GM12865 (cell line): ENCODE measurements at regions not wholly inside any gene's neighbourhood (a gene's known extent, or its start where the extent isn't known, plus 50 kb on each side); places are given as distances from the start of the nearest gene placed in this dataset.

Source experiments
- DNase-seq: peaks from one replicate; pipeline ENCODE4 v3.0.0; 2010; ENCODE audit warnings: low read depth
- H3K4me3 ChIP-seq: 2 replicates; pipeline ENCODE4 v1.5.1; 2011; ENCODE audit warnings: mild to moderate bottlenecking, low read depth, low read length, control low read depth
- TF ChIP-seq, protein P1 (sequence below): IDR thresholded peaks from 2 replicates; pipeline ENCODE4 v1.5.1; 2011; ENCODE audit warnings: low read length, control low read depth, low read depth, inconsistent platforms; ENCODE audit not compliant: insufficient read depth; ENCODE audit errors: missing control alignments

DNA sequence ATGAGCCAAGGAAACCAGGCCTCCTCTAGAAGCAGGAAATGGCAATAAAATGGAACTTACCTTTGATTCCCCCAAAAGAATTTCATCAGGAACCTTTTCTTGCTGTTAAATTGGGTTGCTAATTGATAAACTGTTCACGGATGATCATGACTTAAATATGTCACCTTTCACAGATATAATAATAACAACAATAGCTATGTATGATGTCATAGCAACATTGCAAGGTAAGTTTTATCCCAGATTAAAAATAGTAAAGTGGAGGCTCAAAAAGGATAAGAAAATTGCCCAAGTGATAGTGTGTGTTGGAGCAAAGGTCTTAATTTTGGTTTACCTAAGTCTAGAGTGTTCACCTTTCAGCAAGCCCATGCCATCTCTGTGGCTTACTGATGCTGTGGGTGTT lies 357.6 kb upstream of the CELF2 start:
- TF ChIP-seq, protein P1, sequence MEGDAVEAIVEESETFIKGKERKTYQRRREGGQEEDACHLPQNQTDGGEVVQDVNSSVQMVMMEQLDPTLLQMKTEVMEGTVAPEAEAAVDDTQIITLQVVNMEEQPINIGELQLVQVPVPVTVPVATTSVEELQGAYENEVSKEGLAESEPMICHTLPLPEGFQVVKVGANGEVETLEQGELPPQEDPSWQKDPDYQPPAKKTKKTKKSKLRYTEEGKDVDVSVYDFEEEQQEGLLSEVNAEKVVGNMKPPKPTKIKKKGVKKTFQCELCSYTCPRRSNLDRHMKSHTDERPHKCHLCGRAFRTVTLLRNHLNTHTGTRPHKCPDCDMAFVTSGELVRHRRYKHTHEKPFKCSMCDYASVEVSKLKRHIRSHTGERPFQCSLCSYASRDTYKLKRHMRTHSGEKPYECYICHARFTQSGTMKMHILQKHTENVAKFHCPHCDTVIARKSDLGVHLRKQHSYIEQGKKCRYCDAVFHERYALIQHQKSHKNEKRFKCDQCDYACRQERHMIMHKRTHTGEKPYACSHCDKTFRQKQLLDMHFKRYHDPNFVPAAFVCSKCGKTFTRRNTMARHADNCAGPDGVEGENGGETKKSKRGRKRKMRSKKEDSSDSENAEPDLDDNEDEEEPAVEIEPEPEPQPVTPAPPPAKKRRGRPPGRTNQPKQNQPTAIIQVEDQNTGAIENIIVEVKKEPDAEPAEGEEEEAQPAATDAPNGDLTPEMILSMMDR, result no peak

DNA sequence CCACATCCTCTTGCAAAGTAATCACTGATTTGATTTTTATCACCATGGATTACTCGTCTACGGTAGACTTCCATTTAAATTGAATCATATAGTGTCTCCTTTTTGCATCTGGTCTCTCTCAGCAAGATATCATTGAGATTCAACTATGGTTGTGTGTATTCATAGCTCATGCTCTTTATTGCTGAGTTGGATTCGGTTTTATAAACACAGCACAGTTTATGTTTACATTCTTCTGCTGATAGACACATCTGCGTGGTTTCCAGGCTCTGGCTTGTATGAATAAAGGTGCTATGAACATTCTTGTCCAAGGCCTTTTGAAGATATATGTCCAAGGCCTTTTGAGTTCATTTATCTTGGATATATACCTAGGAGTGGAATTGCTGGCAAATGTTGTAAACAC lies 356.5 kb upstream of the CELF2 start:
- no peak for DNase-seq
- H3K4me3 ChIP-seq, result no peak overlapping the region
- TF ChIP-seq, protein P1, result no peak

More for the DNA sequence above, 357.6 kb upstream of the CELF2 start:
- no peak overlapping the region for H3K4me3 ChIP-seq
- DNase-seq, result no peak

DNA sequence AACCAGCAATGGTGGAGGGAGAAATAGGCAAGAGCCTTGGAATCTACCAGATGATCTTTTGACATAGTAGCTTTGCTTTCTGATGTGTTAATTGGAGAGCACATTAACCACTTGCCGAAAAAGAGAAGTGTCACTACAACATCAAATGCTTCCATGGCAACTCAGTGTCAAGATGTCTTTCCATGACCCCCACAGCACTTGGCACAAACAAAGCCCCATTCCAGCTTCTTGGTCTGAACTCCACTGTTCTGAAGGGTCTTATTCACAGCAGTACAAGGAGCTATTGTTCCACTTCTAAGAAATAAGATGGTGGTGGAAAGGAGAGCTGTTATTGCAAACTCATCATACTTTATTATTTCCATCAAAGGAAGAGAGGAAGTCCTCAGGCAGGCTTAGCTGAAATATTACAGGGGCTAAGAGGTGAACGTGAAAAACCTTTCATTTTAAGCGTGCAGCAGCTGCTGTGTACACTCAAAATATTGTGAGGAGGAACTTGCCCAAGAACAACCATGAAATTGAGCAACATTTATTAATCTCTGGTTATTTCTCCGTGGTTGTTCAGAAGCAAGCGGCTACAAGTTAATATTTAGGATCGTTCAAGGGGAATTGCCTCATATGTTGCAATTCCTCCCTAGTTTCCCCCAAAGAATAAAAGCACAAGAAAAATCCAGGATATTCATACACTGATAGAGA lies 354.8 kb upstream of the CELF2 start:
- DNase-seq, result no peak
- no peak overlapping the region for H3K4me3 ChIP-seq
- TF ChIP-seq, protein P1, result no peak

DNA sequence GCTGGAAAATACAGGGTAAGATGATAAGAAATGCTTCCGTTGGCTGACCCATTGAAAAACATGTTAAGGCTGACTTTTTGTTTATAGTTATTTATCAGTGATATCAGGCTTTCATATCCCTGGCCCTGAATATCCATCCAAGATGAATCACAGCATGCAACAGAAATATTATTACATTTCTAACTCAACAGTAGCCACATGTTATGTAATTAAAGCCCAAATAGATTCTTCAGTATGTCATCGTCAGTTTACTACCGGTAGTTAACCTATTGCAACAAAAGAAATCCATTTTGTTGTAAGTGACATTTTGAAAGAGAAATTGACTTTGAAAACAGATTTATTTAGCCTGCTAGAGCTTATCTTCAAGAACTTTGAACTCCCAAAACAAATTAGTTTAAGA lies 354.1 kb upstream of the CELF2 start:
- no peak for DNase-seq
- no peak overlapping the region for H3K4me3 ChIP-seq
- TF ChIP-seq, protein P1, result no peak

DNA sequence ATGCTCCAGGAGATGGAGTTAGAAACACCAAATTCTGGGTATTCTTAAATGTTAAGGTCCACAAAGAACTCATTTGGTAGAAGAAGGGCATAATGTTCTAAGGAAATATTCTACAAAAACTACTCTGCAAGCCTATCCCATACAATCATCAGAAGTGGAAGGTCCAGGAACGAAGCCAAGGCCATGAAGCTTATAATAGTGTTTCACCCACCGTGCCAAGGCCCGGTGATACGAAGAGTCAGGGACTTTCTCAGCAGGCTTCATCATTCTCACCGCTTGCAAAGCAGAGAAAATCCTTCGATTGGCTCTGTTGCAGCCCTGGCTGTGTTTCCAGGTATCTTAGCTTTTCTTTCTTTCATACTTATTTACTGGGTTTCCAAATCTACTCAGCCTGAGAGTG lies 351.9 kb upstream of the CELF2 start:
- H3K4me3 ChIP-seq, result no peak overlapping the region
- no peak for DNase-seq
- TF ChIP-seq, protein P1, result no peak

DNA sequence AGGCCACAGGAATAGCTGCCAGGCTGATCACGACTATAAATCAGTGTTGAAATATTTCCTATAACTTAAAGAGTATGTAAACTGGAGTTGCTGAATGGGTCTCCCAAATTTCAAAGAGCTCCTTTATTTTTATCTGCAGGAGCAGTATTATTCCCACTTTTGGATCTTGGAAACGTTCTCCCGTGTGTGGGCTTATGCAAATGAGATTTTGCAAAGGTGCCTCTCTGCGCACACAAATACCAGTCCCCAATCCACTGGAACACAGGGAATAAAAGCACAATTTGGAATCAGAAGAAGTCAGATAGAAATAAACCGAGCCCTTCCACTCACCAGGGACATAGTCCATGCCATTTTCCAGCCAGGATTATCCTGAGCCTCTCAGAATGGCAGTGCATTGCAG lies 350.2 kb upstream of the CELF2 start:
- DNase-seq, result no peak
- no peak overlapping the region for H3K4me3 ChIP-seq
- TF ChIP-seq, protein P1, result no peak

DNA sequence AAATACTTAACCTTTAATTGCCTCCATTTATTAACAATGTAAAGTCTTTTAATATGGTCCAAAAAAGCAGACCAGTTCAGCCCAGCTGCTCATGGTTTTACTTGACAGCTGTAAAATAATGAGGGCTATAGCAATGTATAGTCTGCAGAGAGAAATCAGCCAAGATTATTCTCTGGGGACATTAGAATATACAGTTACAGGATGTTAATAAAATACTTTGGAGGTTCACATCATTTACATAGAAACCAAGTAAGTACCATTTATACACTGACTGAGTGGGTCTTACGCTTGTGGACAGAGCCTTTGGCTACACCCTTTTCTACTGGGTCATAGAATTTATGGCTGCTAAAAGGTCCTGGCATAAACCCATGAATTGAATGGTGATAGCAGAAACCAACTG lies 340.7 kb upstream of the CELF2 start:
- TF ChIP-seq, protein P1, result no peak
- no peak for DNase-seq
- no peak overlapping the region for H3K4me3 ChIP-seq
